ENCODE measurements at regions not wholly inside any gene's neighbourhood (a gene's known extent, or its start where the extent isn't known, plus 50 kb on each side); places are given as distances from the start of the nearest gene placed in this dataset.
"Not testable (repeated sequence)": the region's sequence is repeated elsewhere in the genome, so short reads cannot be mapped to it uniquely, and the experiment has no call there.

DNA sequence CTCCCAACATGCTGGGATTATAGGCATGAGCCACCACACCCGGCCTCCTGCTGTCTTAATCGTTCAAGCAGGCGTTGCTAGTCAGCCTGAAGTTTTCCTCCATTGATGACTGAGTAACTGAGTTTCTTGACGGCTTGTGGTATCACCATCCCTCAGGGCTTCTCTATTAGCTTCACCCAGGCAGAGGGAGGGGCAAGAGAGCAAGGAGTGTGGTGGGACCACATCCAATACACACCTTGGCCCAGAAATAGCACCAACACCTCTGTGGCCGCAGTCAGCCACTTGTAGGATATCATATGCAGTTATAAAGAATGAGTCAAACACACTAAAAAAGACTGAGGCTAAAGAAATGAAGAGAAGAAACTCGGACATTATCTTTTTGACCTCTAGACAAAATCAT lies 1009.4 kb upstream of the CELF4 start:
- no peak for DNase-seq

DNA sequence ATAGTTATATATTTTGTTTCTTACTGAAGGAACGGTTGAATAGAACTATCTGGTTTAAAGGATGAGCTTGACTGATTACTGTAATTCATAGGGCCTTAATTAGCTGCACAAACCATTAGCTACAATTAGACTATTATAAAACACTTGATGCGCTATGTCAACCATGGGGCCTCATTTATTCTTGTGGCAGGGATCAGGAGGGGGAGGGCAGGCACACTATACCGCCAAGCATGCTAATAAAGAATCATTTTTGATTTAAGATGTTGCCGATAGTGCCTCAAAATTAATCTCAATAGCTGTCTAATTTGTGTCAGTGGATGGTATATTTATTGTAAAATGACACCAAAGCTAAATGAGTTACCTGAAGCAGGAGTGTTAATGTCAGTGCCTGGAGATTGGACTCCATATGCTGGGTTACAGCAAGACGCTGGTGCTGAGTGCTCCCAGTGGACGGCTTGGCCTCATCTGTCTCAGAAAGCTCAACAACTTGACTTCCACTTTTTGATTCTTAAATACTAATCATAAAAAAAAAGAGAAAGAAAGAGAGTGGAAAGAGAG lies 1007.0 kb upstream of the CELF4 start:
- DNase-seq: no peak

DNA sequence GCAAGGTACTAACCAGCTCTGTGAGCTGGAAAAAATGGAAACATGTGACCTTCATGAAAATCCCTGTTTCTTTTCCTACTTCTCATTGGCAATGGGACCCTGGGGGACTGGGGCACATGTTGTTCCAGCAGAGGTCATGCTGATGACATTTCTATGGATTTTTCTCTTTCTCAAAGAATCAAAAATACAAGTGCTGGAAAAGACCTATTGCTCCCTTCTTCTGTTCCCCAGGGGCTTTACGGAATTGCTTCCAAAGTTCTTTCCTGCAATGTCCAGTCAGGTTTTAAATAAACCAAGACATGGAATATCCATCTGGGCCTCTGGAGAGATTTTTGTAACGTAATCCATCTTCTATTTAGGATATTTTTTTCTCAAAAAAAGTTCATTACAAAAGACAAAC lies 1006.1 kb upstream of the CELF4 start:
- no peak for DNase-seq

DNA sequence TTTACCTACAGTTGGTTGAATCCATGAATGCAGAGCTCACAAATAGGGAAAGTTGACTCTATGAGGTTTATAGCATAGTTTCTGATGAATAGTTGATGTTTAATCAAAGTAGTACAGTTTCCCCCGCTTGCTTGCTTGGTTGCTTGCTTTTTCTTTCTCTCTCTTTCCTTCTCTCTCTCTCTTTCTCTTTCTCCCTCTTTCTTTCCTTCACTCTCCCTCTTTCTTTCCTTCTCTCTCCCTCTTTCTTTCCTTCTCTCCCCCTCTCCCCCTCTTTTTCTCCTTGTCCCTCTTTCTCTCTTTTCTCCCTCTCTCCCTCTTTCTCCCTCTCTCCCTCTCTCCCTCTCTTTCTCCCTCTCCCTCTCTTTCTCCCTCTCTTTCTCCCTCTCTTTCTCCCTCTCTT lies 999.9 kb upstream of the CELF4 start:
- no peak for DNase-seq

DNA sequence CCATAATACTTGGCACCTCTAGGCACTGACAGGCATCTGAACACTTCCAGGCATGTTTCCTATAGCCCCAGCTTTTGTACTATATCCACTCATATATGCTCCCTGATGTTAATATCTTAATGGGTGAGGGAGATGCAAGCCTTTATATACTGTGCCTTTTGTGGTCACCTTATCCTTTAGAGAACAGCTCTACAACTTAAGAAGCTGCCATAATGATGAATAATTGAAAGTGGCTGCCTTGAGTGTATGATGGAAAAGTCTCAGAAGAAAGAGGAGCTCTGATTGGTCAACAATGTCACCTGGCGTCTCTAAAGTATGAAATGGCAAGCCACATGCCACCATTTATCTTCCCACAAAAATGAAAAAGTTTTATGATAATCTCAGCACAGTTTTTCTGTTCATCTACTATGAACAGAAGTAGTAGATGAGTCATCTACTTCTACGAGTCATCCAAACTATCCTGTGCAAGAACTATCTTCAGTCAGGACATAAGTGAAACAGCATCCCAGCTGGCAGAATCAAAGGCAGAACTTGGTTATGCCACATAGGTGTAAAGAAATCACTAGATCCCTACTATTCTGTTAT lies 997.9 kb upstream of the CELF4 start:
- DNase-seq: no peak

DNA sequence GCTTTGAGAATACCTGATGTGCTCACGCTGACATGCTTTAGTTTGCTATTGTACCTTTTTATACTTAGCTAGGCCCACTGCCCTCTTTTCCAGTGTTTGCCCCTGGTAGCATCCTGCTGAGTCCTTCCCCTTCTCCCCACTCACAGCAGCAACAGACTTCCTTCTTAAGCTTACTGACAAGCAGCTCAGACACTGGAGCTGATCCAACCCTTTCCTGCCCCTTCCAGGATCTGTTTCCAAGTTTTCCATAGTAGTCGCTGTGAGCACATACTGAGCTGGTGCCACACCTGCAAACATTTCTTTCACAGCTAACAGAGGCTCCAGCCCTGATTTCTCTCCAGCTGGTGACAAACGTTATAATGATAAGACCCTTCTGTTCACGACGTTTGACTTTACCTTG lies 991.4 kb upstream of the CELF4 start:
- no peak for DNase-seq

DNA sequence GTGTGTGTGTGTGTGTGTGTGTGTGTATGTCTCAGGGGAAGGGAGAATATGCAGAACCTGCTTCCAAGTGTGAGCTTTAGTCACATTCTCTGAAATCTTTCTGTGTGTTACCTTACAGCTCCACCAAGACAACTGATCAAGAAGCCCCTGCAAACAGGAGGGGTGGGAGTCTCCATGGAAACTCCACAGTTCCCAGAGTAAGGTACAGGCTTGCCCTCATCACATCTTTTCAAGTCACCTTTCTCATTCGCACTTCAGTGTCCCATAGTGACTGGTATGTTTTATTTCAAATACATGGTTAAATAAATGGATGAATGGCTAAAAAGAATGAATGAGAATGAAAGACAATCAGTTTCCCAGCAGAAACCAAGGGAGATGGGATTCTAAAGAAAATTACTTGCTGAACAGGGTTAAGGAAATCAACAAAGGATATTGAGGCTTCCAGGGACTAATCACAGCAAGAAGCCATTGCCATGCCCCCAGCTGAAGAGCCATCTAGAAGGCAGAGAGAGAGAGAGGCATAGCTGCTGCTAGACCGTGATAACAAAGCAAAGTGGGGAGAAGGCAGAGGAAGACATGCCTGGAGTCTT lies 987.2 kb upstream of the CELF4 start:
- DNase-seq: no peak

DNA sequence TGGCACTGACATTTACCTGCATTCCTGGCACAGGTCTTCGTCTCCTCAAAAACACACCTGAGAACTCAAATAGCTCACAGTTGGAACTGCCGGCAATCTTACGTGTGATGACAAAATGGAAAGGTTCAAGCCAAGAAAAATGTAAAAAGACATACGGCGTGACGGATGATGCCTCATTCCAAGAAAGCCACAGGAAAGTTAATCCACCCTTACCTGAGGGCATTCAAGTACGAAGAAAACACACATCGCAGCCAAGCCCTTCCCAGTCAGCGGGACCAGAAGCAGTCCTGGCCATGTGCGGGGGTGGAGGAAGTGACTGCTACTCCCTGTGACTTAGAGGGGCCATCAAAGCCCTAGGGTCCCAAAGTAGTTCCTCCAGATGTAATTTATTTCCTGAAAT lies 986.3 kb upstream of the CELF4 start:
- DNase-seq: no peak

DNA sequence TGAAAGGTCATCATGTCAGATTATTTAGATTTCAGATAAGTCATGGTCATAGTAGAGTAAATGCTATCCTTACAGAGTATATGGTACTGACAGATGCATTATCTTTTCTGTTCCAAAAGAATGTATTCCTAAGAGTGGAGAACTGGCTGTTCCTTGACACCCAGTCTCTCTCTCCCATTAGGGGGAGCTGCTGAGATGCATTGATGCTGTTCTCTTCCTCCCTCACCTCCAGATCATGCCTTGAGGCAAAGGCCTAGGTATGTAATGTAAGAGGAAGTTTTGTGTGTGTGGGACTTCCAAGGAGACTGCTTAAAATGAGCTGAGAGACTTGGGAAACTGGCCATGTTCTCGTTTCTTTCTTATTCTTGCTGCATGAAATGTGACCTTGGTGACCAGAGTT lies 979.5 kb upstream of the CELF4 start:
- no peak for DNase-seq

DNA sequence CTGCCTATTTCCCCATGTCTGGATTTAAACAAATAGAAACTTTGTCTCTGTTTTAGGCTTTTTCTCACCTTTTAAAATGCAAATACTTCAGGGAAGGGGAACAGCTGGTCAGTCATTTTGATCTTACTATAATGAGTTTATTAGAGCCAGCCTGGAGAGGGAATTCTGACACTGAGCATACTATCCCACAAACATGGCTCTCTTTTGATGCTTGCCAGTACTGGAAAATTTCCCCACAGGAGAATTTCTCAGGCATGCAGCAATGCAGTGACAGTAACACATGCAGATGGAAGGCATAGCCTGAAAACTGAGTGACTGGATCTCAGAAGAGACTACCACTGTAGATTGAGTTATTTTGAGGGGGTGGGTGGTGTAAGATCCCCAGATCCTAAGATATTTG lies 974.3 kb upstream of the CELF4 start:
- no peak for DNase-seq

DNA sequence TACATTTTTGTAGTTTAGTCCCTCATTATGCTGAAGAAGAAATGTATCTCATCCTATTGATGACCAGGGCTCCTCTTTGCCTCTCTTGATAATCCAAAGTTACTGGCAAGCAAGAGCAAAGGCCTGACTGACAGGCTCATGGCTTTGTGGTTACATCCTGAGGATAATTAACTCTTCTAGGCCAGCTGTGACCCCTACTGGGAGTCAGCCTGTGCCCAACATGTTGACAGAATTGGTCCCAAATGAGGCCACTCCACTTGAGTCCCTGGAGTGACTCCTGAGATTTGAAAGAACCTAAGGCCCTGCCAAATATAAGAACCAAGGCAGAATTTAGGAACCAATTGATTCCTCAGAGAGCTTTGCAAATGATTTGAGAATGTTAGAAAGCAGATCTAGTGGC lies 973.8 kb upstream of the CELF4 start:
- no peak for DNase-seq

DNA sequence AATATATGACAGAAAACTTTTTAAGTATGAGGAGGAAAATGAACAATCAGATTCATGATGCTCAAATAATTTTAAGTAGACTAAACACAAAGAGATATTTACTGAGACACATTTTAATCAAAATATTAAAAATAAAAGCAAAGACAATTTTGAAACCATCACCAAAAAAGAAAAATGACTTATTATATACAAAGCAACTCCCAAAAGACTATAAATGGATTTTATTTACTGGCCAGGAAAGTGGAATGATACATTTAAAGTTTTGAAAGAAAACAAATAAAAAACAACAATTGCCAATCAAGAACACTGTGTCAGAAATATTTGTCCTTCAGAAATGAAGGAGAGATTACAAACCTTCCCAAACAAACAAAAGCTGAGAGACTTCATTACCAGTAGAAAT lies 968.5 kb upstream of the CELF4 start:
- no peak for DNase-seq

DNA sequence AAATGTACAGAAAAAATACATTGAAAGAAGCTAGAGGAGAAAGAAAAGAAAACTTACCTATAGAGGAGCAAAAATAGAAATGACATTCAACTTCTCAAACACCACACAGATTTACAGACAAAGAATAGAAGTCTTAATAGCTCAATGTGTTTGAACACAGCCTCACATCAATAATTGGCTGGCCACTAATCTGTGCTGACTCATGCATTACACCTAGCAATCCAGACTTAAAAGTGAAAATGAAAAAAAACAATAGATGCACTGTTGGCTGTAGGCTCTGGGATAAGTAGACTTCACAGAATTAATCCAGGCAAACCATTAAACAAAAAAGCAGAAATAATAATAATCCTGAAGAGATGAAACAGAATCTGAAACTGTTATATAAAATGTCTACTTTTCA lies 961.3 kb upstream of the CELF4 start:
- no peak for DNase-seq

DNA sequence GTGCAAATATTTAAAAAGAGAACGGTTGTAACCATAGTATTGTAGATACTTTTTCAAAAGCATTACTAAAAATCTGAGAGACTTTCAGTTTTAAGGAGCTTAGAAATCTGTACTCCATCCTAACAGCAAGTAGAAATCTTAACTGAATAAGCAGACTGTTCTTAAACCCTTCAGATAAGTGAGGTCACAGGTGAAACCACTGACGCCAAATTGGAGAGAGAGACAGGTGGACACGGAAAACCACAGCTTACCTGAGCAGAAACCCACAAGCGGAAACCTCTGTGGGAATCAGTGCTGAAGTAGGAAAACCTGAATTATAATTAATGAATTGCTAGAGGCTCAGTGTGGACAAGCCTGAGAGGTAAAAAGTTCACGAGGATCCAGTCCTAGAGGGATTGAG lies 959.4 kb upstream of the CELF4 start:
- no peak for DNase-seq

DNA sequence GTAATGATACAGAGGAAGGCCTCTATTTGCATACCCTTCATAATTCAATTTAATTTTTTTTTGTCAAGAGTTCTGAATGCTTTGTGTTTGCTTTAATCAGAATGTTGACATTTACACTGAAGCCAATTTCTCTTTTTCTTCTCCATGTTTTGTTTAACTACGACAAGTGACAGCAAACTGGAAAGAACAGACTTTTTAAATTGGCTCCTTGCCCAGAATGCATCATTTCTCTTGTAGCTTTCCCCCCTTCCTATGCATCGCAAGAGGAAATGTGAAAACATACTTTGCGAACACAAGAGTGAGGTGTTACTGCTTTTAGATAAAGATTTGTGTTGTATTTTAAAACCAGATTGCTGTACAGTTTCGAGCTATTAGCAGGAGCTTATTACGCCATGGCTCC lies 955.2 kb upstream of the CELF4 start:
- no peak for DNase-seq

DNA sequence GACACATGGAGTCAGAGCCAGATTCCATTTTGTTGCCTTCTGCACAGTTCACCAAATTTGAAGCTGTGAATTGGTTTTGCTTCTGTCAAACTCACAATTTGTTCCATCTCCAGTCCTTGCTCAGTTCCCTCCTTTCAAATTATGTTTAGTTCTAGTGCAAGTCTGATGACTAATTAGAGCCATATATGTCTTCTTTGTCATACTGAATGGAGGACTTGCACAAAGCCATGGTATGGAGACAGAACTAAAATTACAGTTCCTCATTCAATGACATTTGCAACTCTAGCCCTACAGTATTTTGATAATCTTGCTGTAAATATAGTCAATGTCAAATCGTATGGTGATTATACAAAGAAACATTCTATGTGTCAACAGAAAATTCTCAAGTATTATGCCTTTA lies 936.9 kb upstream of the CELF4 start:
- no peak for DNase-seq

DNA sequence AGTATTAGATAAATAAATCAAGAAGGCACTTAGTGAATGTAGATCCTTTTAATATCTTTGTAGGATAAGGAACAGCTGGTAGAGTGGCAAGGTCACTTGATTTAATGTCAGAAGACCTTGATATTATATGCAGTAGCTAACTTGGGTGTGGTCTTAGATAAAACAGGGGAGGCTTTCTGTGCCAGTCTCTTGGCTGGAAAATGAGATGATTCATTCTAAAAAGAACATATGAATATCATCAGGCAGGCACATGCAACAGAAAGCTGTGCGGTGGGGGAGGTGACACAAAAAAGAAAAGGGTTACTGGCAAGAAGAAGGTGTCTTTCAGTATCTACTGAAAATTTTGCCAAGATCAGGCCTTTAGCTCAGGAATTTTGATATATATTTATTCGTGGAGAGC lies 931.7 kb upstream of the CELF4 start:
- no peak for DNase-seq

DNA sequence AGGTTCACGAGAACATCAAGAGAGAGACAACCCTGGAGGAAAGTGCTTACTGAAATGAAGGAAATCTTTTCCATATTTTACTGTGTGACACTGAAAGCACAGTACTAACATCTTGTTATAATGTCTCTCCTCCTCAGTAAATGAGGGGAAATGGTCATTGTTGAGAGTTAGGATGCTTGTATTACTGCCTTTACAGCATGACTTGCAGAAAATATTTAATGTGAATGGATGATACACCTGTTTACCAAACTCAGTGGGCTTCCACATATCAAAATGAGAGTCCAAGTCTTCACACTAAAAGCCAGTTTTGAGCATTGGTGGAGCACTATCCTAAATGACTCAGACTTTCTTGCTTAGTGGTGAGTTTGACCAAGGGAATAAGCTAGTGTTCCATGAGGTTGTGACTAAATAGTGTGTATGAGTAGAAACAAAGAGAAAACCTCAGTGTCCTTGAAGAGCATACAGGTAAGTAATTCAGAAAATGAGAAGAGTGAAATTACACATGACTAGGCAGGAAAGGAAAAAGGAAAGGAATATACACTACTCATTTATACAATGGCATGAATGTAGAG lies 930.7 kb upstream of the CELF4 start:
- no peak for DNase-seq

DNA sequence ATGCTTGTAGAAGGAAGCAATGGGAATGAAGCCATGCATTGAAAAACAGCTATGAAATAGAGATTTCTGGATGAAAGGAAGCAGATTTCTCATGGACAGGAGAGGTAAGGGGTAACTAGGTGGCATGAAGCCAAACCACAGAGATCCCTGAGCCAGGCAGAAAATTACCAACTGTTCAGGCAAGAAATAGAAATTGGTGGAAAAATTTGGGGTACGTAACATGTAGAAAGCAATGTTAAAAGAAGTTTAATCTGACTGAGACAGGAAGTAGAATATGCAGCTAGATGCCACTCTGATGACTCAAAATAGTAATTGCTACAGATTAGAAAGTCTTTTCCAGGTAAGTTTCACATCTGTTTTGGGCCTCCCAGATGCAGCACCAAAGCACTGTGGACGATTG lies 928.5 kb upstream of the CELF4 start:
- no peak for DNase-seq

DNA sequence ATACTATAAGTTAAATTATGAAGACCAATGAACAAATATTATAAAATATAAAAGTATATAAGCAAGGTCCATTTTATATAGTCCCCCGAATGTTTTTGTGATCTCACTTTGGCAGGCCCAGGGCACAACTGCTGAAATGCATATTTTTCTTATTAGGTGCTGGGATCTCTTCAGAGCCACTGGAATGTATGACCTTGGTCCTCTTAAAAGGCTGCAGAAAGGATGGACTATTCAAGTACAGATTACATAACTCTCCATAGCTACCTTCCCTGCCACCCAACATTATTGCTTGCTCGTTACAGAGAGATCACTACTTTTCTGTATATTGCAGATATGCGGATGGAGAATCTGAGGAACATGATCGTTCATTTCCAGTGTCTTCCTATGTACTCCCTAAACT lies 925.6 kb upstream of the CELF4 start:
- no peak for DNase-seq

DNA sequence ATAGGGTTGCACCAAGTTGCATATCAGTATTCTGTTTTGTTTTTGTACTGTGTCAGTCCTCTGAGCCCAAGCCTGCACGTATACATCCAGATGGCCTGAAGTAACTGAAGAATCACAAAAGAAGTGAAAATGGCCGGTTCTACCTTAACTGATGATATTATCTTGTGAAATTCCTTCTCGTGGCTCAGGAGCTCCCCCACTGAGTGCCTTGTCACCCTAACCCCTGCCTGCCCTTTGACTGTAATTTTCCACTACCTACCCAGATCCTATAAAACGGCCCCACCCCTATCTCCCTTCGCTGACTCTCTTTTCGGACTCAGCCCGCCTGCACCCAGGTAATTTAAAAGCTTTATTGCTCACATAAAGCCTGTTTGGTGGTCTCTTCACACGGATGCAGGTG lies 924.1 kb upstream of the CELF4 start:
- not testable (repeated sequence) for DNase-seq

DNA sequence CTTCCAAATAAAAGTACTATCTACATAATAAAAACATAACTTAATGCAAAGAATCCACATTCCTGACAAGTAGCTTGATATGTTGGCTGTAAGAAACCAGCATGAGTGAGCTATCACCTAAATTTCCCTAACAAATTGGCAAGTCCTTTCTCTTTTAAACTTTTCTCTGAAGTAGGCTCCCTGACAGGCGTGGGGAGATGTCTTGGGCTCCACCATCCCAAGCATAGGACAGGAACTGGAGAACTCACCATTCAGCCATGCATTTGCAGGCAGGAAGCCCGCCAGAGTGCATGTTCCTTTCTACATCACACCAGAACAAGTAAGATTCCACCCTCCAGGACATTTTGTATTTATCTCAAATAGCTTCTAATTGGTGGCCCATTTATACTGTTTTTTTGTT lies 921.9 kb upstream of the CELF4 start:
- DNase-seq: no peak

DNA sequence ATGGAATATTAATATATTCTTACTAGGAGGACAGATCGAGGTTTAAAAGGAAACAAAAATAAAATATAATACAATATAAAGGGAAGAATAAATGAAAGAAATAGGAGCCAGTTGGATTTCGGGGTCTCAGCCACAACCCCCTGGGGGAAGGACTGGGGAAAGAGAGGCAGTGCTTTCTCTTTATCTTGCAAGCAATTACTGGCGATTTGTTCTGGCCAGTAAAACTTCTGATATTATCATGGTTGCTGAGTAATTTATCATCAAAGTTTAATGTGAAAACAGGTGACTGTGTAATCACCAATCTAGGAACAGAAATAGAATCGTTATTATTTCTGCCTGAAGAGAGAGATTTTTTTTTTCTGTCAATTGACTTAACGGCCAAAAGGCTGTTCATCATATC lies 917.7 kb upstream of the CELF4 start:
- no peak for DNase-seq

DNA sequence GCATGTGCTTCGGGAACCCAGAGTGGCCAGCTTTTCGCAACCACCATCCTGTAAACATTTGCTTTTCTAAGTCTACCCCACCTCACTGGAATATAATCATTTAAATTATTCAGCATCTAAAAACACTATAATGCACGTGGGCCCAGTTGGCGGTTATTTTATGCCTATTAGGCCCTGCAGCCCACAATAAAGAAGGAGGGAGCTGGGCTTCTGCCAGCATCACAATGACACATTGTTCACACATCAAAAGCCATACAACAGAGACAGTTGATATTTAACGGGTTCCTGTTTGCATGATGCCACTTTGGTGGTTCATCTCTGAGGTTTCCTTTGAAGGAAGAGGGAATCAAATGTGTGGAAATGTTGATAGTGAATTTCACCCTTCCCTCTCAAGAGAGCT lies 916.0 kb upstream of the CELF4 start:
- DNase-seq: no peak

DNA sequence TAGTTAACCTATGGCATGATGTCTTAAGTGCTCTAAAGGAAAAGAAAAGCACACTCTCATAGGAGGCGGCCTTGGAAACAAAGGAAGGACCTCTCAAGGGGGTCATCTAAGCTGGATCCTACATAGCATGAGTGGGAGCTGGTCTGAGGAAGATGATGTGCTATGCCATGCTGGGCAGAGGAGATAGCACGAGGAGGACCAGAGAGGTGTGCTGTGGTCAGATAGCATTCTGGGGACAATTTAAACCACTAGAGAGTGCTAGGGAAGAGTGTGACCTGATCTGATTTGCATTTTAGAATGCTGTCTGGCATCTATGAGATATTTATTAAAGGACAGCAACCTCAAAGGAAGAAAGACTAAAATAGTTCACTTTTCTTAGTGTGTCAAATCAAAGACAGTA lies 910.1 kb upstream of the CELF4 start:
- DNase-seq: no peak
